GM19372 (cell line): ENCODE measurements at regions not wholly inside any gene's neighbourhood (a gene's known extent, or its start where the extent isn't known, plus 50 kb on each side); places are given as distances from the start of the nearest gene placed in this dataset.

Experiments
- ATAC-seq: cut with Tn5 transposase; IDR thresholded peaks from one replicate; pipeline ENCODE4 v1.9.1; 2021; ENCODE audit warnings: mild to moderate bottlenecking, low read depth, moderate library complexity; ENCODE audit not compliant: unreplicated experiment

DNA sequence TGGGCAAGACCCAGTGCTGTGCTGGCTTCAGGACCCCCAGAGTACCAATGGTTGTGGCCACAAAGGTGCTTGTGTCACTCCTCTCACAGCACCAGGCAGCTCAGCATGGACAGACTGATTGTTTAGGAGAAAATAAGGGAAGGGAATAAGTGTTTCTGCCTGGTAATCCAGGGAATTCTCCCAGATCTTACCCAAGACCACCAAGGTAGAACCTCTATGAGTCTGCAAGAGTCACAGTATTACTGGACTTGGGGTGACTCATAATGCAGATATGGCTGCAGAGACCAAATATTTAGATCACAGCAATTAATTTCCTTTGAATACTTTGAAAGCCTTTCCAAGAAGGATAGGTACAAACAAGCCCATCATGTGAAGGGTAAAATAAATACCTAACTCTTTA lies 1178.3 kb upstream of the FLRT2 start:
- ATAC-seq: no peak

GRCh38 chr14:84361476-84361875 lies 1168.5 kb upstream of the FLRT2 start:
- no peak for ATAC-seq

DNA sequence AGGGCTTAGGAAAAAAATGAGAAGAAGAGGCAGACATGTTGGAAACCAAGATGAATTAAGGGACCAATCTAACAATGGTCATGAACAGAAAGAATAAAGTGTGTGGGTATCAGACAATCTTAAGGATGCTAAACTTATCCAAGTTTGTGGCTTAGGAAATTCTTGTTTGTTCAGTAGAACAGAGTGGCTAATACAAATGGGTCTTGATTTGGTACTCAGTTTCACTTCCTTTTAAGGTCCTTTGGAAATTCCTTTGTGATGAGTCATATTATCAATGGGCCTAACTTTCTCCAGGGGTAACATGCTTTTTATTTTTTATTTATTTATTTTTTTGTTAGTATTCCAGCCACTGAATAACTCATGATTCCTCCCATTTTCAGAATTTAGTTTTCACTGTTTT lies 1154.7 kb upstream of the FLRT2 start:
- ATAC-seq: no peak

GRCh38 chr14:84390010-84390409 lies 1139.9 kb upstream of the FLRT2 start:
- no peak for ATAC-seq

DNA sequence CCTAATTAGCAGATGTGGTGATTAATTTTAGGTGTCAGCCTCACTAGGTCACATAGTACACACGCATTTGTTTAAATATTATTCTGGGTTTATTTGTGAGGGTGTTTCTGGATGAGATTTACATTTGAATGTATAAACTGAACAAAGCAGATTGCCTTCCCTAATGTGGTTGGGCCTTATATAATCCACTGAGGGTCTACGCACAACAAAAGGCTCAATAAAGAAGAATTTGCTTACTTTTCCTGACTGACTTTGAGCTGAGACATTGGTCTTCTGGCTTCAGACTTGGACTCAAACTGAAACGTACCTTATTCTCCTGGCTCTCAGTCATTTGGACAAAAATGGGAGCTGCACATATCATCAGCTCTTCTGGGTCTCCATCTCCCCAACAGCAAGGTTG lies 1132.3 kb upstream of the FLRT2 start:
- no peak for ATAC-seq

- ATAC-seq: no peak
These were observed 1130.5 kb upstream of the FLRT2 start for GRCh38 chr14:84399296-84399910.

DNA sequence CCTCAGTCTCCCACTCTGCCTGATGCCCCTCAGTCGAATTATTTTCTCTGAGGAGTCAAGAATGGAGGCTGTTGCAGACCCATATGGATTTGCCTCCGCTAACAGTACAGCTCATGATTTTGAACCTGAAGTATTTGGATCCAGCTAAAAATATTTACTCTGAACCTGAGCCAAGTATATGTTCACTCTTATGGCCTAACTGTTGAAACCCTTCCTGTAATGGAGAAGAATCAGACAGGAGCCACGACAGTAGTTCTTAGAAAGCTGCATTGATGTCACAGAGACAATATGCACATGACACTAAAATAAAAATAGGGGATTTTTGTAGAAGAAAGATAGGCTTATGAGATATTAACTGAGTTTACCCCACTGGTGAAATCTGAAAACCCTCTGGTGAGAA lies 1128.3 kb upstream of the FLRT2 start:
- ATAC-seq: no peak

GRCh38 chr14:84403585-84403984 lies 1126.4 kb upstream of the FLRT2 start:
- no peak for ATAC-seq

DNA sequence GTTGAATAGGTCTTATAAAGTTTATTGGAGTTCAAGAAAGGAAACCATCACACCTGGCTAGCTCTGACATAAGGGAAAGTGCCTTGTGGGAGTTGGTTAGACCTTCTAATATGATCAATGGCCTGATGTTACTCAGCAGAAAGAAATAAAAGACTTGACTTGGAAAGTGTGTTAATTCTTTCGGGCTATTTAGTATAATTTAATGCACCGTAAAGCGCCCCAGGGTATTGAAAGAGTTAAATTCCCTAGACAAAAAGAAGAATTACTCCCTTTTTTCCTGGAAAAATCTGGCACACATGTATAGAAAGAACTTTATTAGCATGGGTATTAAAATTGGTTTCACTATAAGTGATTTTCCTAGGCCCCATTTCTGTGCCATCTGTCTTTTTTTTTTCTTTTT lies 1125.7 kb upstream of the FLRT2 start:
- ATAC-seq: no peak

- ATAC-seq: no peak
These were observed 1120.5 kb upstream of the FLRT2 start for GRCh38 chr14:84409435-84409834.

- no peak for ATAC-seq
These were observed 1119.6 kb upstream of the FLRT2 start for GRCh38 chr14:84410344-84410743.

DNA sequence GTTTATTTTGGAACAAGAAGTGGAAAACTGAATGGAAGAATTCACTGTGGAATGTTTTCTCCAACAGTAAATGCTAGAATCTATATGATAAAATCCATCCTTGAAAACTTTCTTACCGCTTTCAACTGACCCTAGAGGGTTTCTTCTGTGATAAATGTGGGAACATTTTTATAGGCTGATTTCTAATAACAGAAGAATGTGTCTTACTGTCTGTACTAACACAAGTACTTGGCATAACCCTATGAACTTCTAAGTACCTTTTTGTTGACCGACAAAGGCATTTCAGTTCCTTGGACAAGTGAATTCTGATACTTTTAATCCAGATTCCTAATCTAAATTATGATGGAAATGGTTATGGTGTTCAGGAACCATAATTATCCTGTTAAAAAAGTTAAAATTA lies 1109.7 kb upstream of the FLRT2 start:
- no peak for ATAC-seq

GRCh38 chr14:84421621-84422020 lies 1108.3 kb upstream of the FLRT2 start:
- no peak for ATAC-seq

GRCh38 chr14:84425968-84426367 lies 1104.0 kb upstream of the FLRT2 start:
- no peak for ATAC-seq

DNA sequence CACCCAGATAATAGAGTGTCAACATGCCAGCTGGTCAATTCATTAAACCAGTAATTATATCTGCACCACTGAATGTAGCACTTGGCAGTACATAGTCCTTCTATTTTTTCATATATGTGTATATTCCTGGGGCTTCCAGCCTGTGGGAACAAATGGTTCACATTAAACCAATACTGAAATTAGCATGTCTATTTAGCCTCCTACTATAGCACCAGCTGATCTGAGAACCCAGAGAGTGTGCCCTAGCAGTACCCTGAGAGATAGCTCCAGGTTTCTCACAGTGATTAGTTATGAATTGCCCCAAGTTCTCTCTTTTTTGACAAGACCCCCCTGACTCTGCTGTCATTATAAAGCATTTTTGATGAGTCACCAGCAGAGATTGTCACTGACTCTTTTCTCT lies 1097.3 kb upstream of the FLRT2 start:
- no peak for ATAC-seq

GRCh38 chr14:84433961-84434360 lies 1096.0 kb upstream of the FLRT2 start:
- ATAC-seq: no peak

DNA sequence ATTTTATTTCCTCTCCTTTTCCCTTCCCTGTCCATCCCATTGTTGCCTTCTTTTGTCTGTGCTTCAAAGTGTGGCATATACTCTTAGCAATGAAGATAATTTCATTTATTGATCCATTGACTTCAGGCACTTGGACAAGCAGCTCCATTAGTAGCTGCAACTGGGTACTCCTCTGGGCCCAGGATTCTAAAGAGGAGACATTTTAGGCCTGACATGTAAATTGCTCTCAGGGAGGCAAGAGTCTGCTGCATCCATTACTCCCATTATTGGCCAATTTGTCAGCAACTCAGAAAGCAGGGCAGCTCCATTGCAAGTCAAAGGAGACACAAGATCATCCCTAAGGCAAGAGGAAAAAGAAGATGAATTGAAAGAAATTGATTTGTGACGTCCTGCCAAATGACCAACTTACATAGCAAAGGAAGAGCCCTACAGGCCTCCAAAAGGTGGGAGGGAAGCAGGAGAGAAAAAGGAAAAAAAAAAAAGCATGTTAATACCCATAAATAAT lies 1094.1 kb upstream of the FLRT2 start:
- ATAC-seq: no peak

DNA sequence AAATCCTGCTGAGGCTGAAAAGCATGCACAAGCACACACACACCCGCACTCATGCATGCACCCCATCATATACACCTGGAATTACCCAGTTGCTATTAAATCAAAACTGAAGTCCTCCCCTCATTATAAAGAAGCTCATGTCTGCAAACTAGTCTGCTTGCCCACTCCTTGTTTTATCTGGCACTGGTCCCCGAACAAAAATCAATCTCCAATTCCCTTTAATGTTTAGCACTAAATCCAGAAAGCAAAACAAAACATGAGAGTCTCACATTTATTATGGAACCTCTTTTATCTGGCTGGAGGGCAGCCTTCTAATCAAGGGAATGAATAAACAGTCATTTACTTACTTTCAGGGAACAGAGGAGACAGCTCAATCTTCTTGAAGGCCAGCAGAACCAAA lies 1093.4 kb upstream of the FLRT2 start:
- no peak for ATAC-seq

- ATAC-seq: no peak
These were observed 1087.4 kb upstream of the FLRT2 start for GRCh38 chr14:84442521-84442920.

- ATAC-seq: no peak
These were observed 1084.5 kb upstream of the FLRT2 start for GRCh38 chr14:84445486-84445885.

DNA sequence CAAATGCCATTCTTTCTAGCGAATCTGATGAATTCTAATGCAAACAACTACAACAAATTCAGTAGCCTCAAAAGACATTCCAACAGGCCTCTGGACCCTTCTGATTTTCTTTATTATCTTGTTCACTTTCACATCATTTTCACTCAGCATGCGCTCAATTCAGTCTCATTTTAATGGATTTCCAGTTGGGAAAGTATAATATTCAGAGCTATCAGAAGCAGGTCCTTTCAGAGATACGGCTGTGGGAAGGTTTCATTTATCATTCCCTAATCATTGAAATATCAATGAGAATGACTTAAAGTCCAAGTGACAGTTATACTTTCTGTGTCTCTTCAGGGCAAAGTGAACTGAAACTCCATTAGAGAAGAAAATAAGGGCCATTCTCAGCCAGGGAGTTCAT lies 1083.7 kb upstream of the FLRT2 start:
- ATAC-seq: no peak

DNA sequence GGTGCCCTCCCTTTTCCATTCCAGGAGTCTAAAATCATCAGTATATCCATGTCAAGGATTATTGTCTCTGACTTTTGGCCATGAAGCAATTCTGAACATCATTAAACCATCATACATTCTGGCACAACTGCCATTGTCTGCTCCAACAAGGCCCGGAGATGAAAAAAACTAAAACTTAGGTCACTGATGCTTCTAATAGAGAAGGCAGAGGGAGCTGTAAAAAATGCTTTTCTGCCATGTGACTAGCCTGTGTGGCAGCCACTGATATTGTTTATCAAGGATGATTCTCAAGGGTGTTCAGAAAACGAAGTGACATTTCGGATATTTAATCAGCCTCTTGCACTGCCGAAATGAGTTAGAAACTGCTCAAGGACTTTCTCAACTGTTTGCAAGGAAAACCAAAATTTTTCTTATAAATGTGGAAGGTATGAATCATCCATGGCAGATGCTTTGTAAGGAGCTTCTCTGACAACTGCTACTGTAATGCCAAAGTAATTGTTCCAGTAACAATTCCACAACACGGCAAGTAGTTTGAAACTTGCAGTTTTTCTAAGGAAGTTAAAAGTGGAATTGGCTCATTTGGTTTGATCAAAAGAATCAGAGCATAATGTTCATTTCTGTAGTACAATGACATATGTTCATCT lies 1076.5 kb upstream of the FLRT2 start:
- ATAC-seq: no peak
